Activated naive CD8-positive, alpha-beta T cell treated with anti-CD3 and anti-CD28 coated beads, Interleukin-2, amount 10 ng/mL, durations not matched to agents 7 days and 5 days (primary cell): ENCODE measurements at regions not wholly inside any gene's neighbourhood (a gene's known extent, or its start where the extent isn't known, plus 50 kb on each side); places are given as distances from the start of the nearest gene placed in this dataset.
"Not testable (repeated sequence)": the region's sequence is repeated elsewhere in the genome, so short reads cannot be mapped to it uniquely, and the experiment has no call there.

Experiments used
- ATAC-seq: fragments of 150-1000 bp; cut with Tn5 transposase; one replicate; pipeline ENCODE4 v1.10.0; 2021; ENCODE audit warnings: low read depth, moderate library complexity
- POLR2A ChIA-PET: fragments of 350-600 bp; sonication (Branson Sonifier 250); formaldehyde crosslinking; loops from one replicate; lab custom pipeline; 2021; ENCODE audit warnings: antibody characterized with exemption; lab: Charles Lee
- DNase-seq: peaks from one replicate; pipeline ENCODE4 v3.0.0; 2021
- H3K27ac Mint-ChIP-seq: one replicate; pipeline ENCODE4 v1.8.0; 2022; ENCODE audit warnings: mild to moderate bottlenecking, mixed read lengths
- H3K27me3 Mint-ChIP-seq: one replicate; pipeline ENCODE4 v1.8.0; 2022; ENCODE audit warnings: mild to moderate bottlenecking, moderate library complexity, mixed read lengths
- H3K36me3 Mint-ChIP-seq: one replicate; pipeline ENCODE4 v1.8.0; 2021; ENCODE audit warnings: mild to moderate bottlenecking, mixed read lengths
- H3K4me1 Mint-ChIP-seq: one replicate; pipeline ENCODE4 v1.8.0; 2021; ENCODE audit warnings: mixed read lengths
- H3K4me3 Mint-ChIP-seq: one replicate; pipeline ENCODE4 v1.8.0; 2022; ENCODE audit warnings: mild to moderate bottlenecking, moderate library complexity, mixed read lengths
- H3K9me3 Mint-ChIP-seq: one replicate; pipeline ENCODE4 v1.8.0; 2021; ENCODE audit warnings: mixed read lengths

- H3K36me3 Mint-ChIP-seq, result no peaks in the 10 kb centered on the region
- no peaks in the 10 kb centered on the region for H3K4me1 Mint-ChIP-seq
- no peaks in the 10 kb centered on the region for H3K27me3 Mint-ChIP-seq
- POLR2A ChIA-PET, result no interaction called here
- no peak overlapping the region for H3K4me3 Mint-ChIP-seq
- ATAC-seq (no peak), DNase-seq (no peak)
- no peak overlapping the region for H3K27ac Mint-ChIP-seq
- peaks cover 2% of the 10 kb centered on the region for H3K9me3 Mint-ChIP-seq
Observed at GRCh38 chr3:166029507-166029906, 192.3 kb upstream of the BCHE start.

- no peaks in the 10 kb centered on the region for H3K27me3 Mint-ChIP-seq
- POLR2A ChIA-PET, result no interaction called here
- no peak for DNase-seq
- no peaks in the 10 kb centered on the region for H3K4me1 Mint-ChIP-seq
- H3K27ac Mint-ChIP-seq, result no peak overlapping the region
- no peak for ATAC-seq
- no peaks in the 10 kb centered on the region for H3K36me3 Mint-ChIP-seq
- H3K9me3 Mint-ChIP-seq, result peaks cover 1% of the 10 kb centered on the region
- H3K4me3 Mint-ChIP-seq, result no peak overlapping the region
Observed at GRCh38 chr3:166013073-166013679, 176.0 kb upstream of the BCHE start.

- ATAC-seq (no peak), DNase-seq (no peak)
- Mint-ChIP-seq H3K27me3 (no peaks in the 10 kb centered on the region), H3K27ac (no peak overlapping the region), H3K4me3 (no peak overlapping the region), H3K36me3 (no peaks in the 10 kb centered on the region), H3K4me1 (no peaks in the 10 kb centered on the region), H3K9me3 (peaks cover 1% of the 10 kb centered on the region)
- POLR2A ChIA-PET, result no interaction called here
Observed at GRCh38 chr3:166011771-166012170, 174.5 kb upstream of the BCHE start.

DNA sequence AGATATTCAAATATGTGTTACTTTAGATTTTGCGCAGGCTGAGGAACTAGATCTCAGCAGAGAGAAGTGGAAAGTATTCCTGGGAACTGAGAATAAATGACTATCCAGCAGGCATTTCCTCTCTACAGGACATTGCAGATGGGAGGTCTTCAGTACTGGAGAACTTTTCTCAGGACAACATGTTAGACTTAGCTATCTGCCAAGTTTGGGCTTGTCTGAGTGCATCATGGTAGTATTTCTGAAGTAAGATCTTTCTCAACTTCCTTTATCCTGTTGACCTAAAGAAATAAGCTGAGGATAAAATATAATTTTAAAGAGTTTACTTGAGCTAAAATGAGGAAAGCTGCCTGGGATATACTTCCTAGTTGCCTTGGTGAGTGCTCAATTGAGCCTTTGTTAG lies 167.9 kb upstream of the BCHE start:
- Mint-ChIP-seq H3K4me1 (no peaks in the 10 kb centered on the region), H3K4me3 (no peak overlapping the region), H3K36me3 (no peaks in the 10 kb centered on the region), H3K27ac (no peak overlapping the region), H3K9me3 (peaks cover 3% of the 10 kb centered on the region), H3K27me3 (no peaks in the 10 kb centered on the region)
- ATAC-seq (no peak), DNase-seq (no peak)
- POLR2A ChIA-PET, result no interaction called here

GRCh38 chr3:165994293-165994692 lies 157.1 kb upstream of the BCHE start:
- H3K36me3 Mint-ChIP-seq, result no peaks in the 10 kb centered on the region
- H3K27me3 Mint-ChIP-seq, result no peaks in the 10 kb centered on the region
- no peak overlapping the region for H3K27ac Mint-ChIP-seq
- DNase-seq (no peak), ATAC-seq (no peak)
- H3K4me1 Mint-ChIP-seq, result no peaks in the 10 kb centered on the region
- POLR2A ChIA-PET, result no interaction called here
- no peak overlapping the region for H3K4me3 Mint-ChIP-seq
- H3K9me3 Mint-ChIP-seq, result peaks cover 1% of the 10 kb centered on the region

DNA sequence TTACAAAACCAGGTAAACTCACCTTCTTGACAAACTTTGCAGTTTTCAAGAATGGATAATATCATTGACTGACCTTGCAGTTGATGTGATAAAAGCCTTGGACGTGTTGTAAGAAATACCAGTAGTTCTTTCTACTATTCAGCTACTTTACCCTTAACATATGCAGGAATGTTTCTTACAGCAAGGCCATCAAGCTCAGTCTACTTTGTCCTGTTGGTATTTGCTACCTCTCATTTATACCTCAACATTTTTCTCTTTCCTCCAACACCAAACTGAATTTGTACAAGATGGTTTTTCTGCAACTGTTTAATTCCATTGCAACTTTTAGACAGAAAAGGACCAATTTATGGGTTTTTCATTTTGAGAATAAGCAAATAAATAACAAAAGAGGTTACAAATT lies 147.4 kb upstream of the BCHE start:
- no peaks in the 10 kb centered on the region for H3K36me3 Mint-ChIP-seq
- no peak overlapping the region for H3K27ac Mint-ChIP-seq
- no peak overlapping the region for H3K4me3 Mint-ChIP-seq
- ATAC-seq, result no peak
- no peaks in the 10 kb centered on the region for H3K4me1 Mint-ChIP-seq
- H3K9me3 Mint-ChIP-seq, result no peaks in the 10 kb centered on the region
- no peak for DNase-seq
- POLR2A ChIA-PET, result no interaction called here
- H3K27me3 Mint-ChIP-seq, result no peaks in the 10 kb centered on the region

GRCh38 chr3:165983284-165983683 lies 146.1 kb upstream of the BCHE start:
- peaks cover 1% of the 10 kb centered on the region for H3K9me3 Mint-ChIP-seq
- no peak overlapping the region for H3K27ac Mint-ChIP-seq
- POLR2A ChIA-PET, result no interaction called here
- no peak overlapping the region for H3K4me3 Mint-ChIP-seq
- ATAC-seq, result no peak
- H3K27me3 Mint-ChIP-seq, result no peaks in the 10 kb centered on the region
- H3K4me1 Mint-ChIP-seq, result no peaks in the 10 kb centered on the region
- H3K36me3 Mint-ChIP-seq, result no peaks in the 10 kb centered on the region
- no peak for DNase-seq

- POLR2A ChIA-PET, result interaction anchor here (0.6 kb wide), 1 partner anchor 15 kb away, joined by 3 read pairs; no protein-coding TSS in a partner anchor
- peaks cover 1% of the 10 kb centered on the region for H3K9me3 Mint-ChIP-seq
- no peaks in the 10 kb centered on the region for H3K4me1 Mint-ChIP-seq
- no peaks in the 10 kb centered on the region for H3K27me3 Mint-ChIP-seq
- DNase-seq (no peak), ATAC-seq (no peak)
- no peak overlapping the region for H3K27ac Mint-ChIP-seq
- H3K4me3 Mint-ChIP-seq, result no peak overlapping the region
- no peaks in the 10 kb centered on the region for H3K36me3 Mint-ChIP-seq
Observed at GRCh38 chr3:165981318-165981717, 144.1 kb upstream of the BCHE start.

- H3K36me3 Mint-ChIP-seq, ATAC-seq, DNase-seq, H3K27ac Mint-ChIP-seq, H3K4me1 Mint-ChIP-seq, H3K4me3 Mint-ChIP-seq, POLR2A ChIA-PET, H3K27me3 Mint-ChIP-seq, H3K9me3 Mint-ChIP-seq: not testable (repeated sequence)
Observed at GRCh38 chr3:165960825-165961224, 123.6 kb upstream of the BCHE start.

DNA sequence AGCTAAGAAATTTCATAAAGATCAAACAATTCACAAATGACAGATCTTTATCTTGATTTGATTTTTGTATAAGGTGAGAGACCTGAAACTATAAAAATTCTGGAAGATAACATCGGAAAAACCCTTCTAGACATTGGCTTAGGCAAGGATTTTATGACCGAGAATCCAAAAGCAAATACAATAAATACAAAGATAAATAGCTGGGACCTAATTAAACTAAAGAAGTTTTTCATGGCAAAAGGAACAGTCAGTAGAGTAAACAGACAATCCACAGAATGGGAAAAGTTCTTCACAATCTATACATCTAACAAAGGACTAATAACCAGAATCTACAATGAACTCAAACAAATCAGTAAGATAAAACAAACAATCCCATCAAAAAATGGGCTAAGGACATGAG lies 116.9 kb upstream of the BCHE start:
- Mint-ChIP-seq H3K4me3 (no peak overlapping the region), H3K36me3 (no peaks in the 10 kb centered on the region)
- ATAC-seq, result no peak

DNA sequence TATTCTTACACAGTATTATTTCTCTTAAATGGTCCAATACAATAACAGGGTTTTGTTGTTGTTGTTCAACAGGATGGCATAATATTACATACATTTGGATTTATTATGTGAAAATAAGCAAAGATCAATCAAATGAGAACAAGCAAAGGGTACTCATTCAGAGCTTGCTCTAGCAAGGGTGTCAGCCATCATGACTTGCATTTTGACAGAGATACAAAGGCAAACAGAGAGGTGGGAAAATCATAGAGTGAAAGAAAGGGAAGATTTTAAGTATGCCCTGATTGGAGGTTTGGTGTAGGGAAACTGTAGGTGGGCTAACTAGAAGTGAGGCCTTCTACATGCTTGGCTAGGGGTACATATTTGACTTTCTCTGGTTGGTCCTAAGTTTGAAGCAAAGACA lies 109.1 kb upstream of the BCHE start:
- Mint-ChIP-seq H3K27ac (no peak overlapping the region), H3K27me3 (no peaks in the 10 kb centered on the region)

More for the DNA sequence above, 116.9 kb upstream of the BCHE start:
- Mint-ChIP-seq H3K27ac (no peak overlapping the region), H3K4me1 (no peaks in the 10 kb centered on the region), H3K9me3 (peaks cover 4% of the 10 kb centered on the region), H3K27me3 (no peaks in the 10 kb centered on the region)
- no peak for DNase-seq
- POLR2A ChIA-PET, result no interaction called here

GRCh38 chr3:165938986-165939540 lies 101.8 kb upstream of the BCHE start:
- DNase-seq (no peak), ATAC-seq (no peak)
- H3K27me3 Mint-ChIP-seq, result no peaks in the 10 kb centered on the region
- POLR2A ChIA-PET, result no interaction called here
- no peak overlapping the region for H3K4me3 Mint-ChIP-seq
- no peaks in the 10 kb centered on the region for H3K4me1 Mint-ChIP-seq
- peaks cover 9% of the 10 kb centered on the region for H3K9me3 Mint-ChIP-seq
- no peaks in the 10 kb centered on the region for H3K36me3 Mint-ChIP-seq
- no peak overlapping the region for H3K27ac Mint-ChIP-seq

More for the DNA sequence above, 109.1 kb upstream of the BCHE start:
- DNase-seq (no peak), ATAC-seq (no peak)
- H3K4me1 Mint-ChIP-seq, result no peaks in the 10 kb centered on the region
- POLR2A ChIA-PET, result no interaction called here
- no peaks in the 10 kb centered on the region for H3K36me3 Mint-ChIP-seq
- no peak overlapping the region for H3K4me3 Mint-ChIP-seq
- peaks cover 2% of the 10 kb centered on the region for H3K9me3 Mint-ChIP-seq

- H3K27ac Mint-ChIP-seq, DNase-seq, POLR2A ChIA-PET, H3K4me1 Mint-ChIP-seq, ATAC-seq, H3K36me3 Mint-ChIP-seq, H3K4me3 Mint-ChIP-seq, H3K27me3 Mint-ChIP-seq: not testable (repeated sequence)
- peaks cover 12% of the 10 kb centered on the region for H3K9me3 Mint-ChIP-seq
Observed at GRCh38 chr3:165936081-165936480, 98.9 kb upstream of the BCHE start.

DNA sequence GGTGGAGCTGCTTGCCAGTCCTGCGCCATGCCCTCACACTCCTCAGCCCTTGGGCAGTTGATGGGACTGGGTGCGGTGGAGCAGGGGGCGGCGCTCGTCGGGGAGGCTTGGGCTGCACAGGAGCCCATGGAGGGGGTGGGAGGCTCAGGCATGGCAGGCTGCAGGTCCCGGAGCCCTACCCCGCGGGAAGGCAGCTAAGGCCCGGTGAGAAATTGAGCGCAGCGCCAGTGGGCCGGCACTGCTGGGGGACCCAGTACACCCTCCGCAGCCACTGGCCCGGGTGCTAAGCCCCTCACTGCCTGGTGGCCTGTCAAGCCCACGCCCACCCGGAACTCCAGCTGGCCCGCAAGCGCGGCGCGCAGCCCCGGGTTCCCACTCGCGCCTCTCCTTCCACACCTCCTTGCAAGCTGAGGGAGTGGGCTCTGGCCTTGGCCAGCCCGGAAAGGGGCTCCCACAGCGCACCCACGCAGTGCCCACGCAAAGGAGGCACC lies 87.1 kb upstream of the BCHE start:
- H3K4me1 Mint-ChIP-seq, H3K9me3 Mint-ChIP-seq, ATAC-seq, DNase-seq, H3K27ac Mint-ChIP-seq, H3K4me3 Mint-ChIP-seq, POLR2A ChIA-PET, H3K36me3 Mint-ChIP-seq, H3K27me3 Mint-ChIP-seq: not testable (repeated sequence)
